ENCODE measurements at regions not wholly inside any gene's neighbourhood (a gene's known extent, or its start where the extent isn't known, plus 50 kb on each side); places are given as distances from the start of the nearest gene placed in this dataset.

DNA sequence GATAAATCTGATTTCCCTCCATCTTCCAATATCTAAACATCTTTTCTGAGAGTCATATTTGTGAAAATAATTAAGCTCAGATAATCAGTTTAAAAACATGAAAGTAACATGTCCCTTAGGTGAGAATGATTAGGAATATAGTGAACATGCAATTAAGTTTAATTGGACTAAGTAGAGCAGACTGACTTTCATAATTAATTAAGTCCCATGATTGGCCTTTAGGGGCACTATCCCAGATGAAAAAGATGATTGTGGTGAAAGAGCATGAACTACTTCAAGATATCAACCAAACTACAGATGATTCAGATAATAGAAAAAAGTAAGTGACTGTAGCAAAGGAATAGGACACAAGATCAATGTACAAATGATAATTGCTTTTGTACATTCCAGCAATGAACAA is 758.8 kb downstream of the STIM2 start:
- TF ChIP-seq, protein P1, sequence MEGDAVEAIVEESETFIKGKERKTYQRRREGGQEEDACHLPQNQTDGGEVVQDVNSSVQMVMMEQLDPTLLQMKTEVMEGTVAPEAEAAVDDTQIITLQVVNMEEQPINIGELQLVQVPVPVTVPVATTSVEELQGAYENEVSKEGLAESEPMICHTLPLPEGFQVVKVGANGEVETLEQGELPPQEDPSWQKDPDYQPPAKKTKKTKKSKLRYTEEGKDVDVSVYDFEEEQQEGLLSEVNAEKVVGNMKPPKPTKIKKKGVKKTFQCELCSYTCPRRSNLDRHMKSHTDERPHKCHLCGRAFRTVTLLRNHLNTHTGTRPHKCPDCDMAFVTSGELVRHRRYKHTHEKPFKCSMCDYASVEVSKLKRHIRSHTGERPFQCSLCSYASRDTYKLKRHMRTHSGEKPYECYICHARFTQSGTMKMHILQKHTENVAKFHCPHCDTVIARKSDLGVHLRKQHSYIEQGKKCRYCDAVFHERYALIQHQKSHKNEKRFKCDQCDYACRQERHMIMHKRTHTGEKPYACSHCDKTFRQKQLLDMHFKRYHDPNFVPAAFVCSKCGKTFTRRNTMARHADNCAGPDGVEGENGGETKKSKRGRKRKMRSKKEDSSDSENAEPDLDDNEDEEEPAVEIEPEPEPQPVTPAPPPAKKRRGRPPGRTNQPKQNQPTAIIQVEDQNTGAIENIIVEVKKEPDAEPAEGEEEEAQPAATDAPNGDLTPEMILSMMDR (IDR thresholded peaks at IDR 0.05), result no peak
- TF ChIP-seq POLR2A (IDR thresholded peaks at IDR 0.05) (no peak), EP300 (IDR thresholded peaks at IDR 0.05) (no peak), POLR2AphosphoS5 (IDR thresholded peaks at IDR 0.05) (no peak)
